ENCODE measurements at regions not wholly inside any gene's neighbourhood (a gene's known extent, or its start where the extent isn't known, plus 50 kb on each side); places are given as distances from the start of the nearest gene placed in this dataset.

DNA sequence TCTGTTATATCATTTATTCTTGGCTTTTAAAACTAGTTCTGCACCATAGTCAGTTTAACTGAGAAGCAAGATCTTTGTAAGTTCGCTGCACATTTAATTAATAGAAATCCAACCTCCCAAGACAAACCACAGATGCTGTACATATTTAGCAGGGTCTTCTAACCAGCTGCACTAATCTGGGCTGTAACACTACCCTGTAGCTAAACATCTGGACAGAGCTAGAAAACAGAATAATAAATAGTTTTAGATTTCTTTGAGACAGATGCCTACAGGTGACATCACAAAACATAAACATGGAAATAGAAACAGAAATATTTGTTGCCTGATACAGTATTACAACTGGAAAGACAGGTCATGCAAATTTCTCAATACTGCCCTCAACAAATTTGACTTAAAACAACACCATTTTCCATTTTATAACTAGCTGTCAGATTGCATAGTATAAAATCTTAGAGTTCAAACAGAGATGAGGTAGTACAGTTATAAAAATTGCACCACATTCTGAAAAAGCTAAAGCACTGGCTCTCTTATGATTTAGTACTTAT is 315.1 kb downstream of the NR4A2 start:
- TF ChIP-seq, protein P1, sequence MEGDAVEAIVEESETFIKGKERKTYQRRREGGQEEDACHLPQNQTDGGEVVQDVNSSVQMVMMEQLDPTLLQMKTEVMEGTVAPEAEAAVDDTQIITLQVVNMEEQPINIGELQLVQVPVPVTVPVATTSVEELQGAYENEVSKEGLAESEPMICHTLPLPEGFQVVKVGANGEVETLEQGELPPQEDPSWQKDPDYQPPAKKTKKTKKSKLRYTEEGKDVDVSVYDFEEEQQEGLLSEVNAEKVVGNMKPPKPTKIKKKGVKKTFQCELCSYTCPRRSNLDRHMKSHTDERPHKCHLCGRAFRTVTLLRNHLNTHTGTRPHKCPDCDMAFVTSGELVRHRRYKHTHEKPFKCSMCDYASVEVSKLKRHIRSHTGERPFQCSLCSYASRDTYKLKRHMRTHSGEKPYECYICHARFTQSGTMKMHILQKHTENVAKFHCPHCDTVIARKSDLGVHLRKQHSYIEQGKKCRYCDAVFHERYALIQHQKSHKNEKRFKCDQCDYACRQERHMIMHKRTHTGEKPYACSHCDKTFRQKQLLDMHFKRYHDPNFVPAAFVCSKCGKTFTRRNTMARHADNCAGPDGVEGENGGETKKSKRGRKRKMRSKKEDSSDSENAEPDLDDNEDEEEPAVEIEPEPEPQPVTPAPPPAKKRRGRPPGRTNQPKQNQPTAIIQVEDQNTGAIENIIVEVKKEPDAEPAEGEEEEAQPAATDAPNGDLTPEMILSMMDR (conservative IDR thresholded peaks at IDR 0.05; ENCODE audit: low read depth, low read length), result no peak
- TF ChIP-seq EZH2phosphoT487 (IDR thresholded peaks at IDR 0.05; ENCODE audit: borderline replicate concordance, low read length) (no peak), EZH2 (IDR thresholded peaks at IDR 0.05; ENCODE audit: low read length, unreplicated experiment) (no peak)
